NCI-H146 (cell line): ENCODE measurements at regions not wholly inside any gene's neighbourhood (a gene's known extent, or its start where the extent isn't known, plus 50 kb on each side); places are given as distances from the start of the nearest gene placed in this dataset.
A peak's percentile ranks its signal among the peaks of the same experiment; 100 is the strongest.

Experiments
- DNase-seq: peaks from one replicate; lab custom pipeline; 2025; lab: John Stamatoyannopoulos, UW

- peak; percentile 18 for DNase-seq
Measured at GRCh38 chr1:110765640-110766335, 91.0 kb upstream of the KCNA3 start.

DNA sequence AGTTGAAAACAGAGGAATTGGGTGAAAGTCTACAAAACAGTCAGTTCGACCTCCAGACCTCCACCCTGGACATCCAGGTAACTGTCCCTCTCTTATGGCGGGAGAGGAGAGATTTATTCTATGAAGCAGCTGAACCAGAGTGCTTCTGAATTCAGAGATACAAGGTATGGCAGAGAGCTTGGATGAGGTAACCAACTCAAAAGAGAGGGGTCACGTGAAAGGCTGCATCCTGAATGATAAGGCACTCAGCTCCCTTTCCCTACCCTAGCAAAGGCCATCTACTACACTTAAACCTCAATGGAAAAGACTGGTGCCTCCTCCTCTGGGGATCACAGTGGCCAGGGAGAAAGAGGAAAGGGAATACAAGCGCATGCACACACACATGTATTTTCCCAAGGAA is 88.4 kb upstream of the KCNA3 start:
- DNase-seq = no peak

DNA sequence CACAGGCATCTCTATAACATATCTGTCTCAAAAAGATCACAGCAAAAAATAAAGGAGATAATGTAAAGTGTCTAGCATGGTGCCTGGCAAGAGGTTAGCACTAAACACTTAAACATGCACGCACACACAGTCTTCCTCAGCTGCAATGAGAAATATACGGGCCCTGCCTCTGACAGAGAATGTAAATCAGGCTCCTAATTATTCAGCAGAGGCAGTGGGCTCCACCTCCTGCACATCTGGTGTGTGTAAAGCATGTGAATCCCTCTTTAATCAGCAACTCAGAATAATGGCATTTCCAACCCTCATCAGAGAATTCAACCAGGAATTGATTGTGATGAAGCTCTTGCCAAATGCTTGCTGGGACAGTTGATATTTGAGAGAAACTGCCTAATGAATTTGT is 85.6 kb upstream of the KCNA3 start:
- no peak for DNase-seq

DNA sequence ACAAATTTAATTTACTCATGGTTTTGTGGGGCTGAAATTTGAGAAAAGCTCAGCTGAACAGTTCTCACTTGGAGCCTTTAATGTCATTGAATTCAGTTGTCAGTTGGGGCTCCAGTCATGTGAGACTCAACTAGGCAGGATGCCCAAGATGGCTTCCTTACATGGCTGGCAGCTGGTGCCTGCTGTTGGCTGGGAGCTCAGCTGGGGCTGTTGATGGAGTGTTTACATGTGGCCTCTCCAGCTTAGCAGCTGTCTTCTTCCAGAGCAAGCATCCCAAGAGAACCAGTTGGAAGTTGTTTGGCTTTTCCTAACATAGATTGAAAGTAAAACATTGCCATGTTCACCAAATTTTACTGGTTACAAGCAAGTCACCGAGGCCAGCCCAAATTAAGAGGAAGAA is 81.8 kb upstream of the KCNA3 start:
- no peak for DNase-seq

DNA sequence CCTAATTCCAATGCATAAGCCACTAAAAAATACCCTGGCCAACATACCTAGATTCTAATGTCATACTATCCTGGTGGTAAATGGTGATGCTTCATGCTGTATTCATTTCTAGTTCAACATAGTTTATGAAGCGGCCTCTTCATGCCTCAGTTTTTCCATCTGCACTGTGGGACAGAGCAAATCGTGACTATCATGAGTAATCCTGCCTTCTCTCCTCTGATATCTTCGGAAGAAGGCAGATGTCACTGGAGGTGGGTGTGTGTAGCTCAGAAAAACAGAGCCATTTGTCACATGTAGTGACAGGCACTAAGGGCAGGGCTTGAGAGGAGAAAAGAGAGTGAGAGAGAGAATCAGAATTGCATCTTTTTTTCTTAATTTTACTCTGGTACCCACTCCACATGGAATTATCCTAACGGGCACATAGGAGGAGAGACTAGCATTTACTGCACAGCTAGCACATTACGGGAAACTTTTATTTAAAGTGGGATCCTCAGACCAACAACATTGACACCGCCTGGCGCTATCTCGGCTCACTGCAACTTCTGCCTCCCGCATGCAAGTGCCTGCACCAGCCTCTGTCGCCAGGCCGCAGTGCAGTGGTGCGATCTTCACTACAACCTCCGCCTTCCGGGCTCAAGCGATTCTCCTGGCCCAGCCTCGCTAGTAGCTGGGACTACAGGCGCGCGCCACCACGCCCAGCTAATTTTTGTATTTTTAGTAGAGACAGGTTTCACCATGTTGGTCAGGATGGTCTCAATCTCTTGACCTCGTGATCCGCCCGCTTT is 78.4 kb upstream of the KCNA3 start:
- no peak for DNase-seq

DNA sequence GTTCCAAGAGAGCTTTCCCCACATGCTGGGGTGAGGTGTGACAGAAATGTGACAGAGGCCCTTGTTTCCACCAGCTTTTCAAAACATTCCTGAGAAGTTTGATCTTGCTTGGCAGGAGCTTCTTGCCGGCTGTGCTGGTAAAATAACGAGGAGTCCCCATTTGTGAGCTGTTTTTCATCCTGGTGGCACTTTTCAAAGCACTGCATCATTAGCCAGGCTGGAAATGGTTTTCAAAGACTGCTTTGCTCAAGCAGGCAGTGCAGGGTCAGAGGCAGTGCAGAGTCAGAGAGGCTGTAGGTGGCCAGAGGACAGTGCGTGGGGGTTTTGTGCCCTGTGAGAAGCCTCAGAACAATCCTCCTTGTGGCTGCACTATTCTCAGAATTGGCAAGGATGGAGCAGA is 75.8 kb upstream of the KCNA3 start:
- DNase-seq = no peak

DNA sequence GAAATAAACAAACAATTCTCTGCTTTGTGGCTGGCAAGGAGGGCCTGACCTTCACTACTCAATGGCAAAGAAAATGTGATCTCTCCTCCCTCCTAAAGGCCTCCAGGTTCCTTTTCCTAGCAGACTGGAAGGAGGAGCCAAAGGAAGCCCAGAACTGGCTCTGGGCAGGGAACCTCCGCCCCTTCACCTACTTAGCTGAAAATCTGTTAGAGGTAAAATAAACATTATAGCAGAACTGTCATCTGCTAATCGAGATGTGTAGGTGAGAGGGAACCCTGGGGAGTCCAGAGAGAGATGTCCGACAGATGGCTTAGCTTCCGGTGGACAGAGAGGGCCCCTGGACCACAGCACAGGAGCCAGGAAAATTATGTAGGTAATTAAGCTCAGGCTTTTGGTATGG is 75.2 kb upstream of the KCNA3 start:
- no peak for DNase-seq

DNA sequence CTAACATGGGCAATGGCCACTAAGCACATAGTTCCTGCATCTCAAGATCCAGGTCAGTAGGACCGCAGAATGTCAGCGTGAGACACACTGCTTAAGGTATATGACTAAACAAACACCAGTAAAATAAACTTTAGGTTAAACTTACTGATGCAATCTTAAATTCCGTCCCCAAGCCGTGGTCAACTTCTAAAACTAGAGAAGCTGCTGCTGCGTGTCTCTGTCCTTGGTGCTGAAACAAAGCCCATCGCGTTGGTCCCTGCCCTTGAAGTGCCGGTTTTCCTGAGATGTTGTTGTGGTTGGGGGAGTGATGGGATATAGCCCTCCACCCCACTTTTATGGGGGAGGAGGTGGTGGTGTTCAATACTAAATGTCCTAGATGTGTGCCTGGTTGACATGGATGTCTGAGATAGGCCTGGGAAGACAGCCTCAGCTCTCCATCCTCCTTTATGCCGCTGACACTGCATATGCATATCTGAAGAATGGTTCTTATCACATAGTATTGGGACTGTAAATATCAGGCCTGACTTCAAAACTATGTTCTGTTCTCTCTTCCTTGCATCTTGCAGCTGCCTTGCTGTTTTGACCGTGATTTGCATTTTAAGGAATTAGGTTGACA is 72.0 kb upstream of the KCNA3 start:
- no peak for DNase-seq

DNA sequence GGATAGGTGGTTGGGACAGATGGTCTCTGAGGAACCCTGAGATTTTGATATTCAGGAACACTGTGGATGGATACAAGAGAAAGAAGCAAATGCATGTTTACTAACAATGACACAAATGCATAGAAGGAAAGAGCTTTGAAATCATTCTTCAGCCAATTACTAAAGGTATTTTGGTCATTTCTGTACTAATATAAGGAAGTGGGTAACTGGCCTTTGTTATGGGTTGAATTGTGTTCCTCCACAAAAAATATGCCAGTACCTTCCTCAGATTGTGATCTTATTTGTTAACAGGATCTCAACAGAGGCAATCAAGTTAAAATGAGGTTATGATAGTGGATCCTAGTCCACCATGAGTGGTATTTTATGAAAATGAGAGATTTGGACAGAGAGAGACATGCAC is 68.7 kb upstream of the KCNA3 start:
- no peak for DNase-seq

DNA sequence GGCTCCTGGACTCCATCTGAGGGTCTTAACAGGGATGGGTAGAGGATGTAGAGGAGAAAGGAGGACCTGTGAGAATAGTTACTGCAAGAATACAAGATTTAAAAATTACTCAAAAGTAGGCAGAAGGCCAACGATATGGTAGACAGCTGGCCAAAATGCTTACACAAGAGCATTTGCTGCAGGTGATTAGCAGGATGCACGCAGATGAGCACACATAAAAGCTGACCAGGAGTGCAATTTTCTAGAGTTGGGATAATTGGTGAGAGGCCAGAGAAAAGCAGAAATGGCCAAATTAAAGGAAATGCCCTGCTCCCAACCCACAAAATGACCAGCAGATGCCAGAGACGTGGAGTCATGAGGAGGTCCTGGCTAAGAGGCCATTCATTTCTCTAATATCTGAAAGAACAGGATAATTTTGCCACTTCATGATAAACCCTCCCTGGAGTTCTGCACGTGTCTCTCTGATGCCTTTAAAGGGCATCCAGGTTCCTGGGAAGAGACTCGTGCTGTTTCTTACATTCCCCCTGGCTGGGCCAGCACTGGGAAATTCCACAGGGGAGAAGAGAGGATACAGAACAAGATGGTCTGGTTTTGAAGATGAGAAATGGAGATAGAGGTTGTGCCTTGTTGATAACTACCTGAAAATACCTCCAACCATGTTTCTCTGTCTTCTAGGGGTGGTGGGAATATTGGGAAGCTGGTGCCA is 62.3 kb upstream of the KCNA3 start:
- DNase-seq = no peak

GRCh38 chr1:110734133-110734680 is 59.5 kb upstream of the KCNA3 start:
- no peak for DNase-seq

GRCh38 chr1:110731529-110731928 is 56.8 kb upstream of the KCNA3 start:
- DNase-seq = no peak

GRCh38 chr1:110728388-110729001 is 53.8 kb upstream of the KCNA3 start:
- DNase-seq = no peak

GRCh38 chr1:110727246-110727645 is 52.5 kb upstream of the KCNA3 start:
- DNase-seq = no peak

DNA sequence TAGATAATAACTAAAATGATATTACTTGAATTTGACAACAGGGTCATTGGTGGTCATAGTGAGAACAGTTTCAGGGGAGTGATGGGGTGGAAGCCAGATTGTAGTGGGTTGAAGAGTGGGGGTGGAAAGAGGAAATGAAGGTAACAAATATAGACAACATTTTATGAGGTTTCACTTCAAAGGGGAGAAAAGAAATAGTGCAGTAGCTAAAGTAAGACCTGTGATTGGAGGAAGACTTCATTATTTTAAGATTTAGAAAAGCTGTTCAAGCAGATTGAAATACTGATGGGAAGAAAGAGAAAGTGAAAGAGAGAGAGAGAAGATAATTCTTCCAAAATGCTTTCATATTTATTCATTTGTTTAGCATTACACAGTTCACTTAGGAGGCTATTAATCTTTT is 52.0 kb upstream of the KCNA3 start:
- no peak for DNase-seq
